ENCODE measurements at regions not wholly inside any gene's neighbourhood (a gene's known extent, or its start where the extent isn't known, plus 50 kb on each side); places are given as distances from the start of the nearest gene placed in this dataset.

DNA sequence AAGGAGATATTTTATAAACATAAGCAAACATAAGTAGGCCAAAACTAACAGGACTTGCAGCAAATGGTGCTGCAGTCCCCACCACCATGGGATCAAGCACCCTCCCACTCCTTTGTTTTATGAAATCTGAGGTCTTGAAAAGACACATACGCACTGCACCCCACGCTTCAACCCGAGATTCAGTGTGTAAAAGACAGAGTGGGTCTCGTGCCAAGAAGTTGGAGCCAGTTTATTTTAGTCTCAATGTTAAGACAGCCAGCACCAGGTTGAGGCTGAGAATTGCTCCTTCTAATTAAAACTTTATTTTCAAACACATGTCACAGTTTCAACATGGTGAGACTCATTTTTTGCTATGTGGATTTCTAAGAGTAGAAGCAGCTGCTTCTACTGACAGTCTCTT, 139.1 kb upstream of the TIAM1 start:
- ATAC-seq (ENCODE audit: low read depth) = no peak

GRCh38 chr21:31482460-31482859, 138.4 kb upstream of the TIAM1 start:
- Histone ChIP-seq H3K9me3 (ENCODE audit: severe bottlenecking) (no peaks in the 10 kb centered on the region), H3K27ac (ENCODE audit: poor library complexity, severe bottlenecking) (no peak overlapping the region), H3K36me3 (ENCODE audit: low read depth) (no peaks in the 10 kb centered on the region), H3K4me1 (ENCODE audit: insufficient read depth, poor library complexity, severe bottlenecking) (no peaks in the 10 kb centered on the region), H3K4me3 (ENCODE audit: severe bottlenecking) (no peak overlapping the region), H3K27me3 (ENCODE audit: insufficient read depth, poor library complexity, severe bottlenecking) (no peaks in the 10 kb centered on the region)
- TF ChIP-seq CTCF (IDR thresholded peaks at IDR 0.05; ENCODE audit: poor library complexity, severe bottlenecking) = no peak
- DNase-seq (ENCODE audit: low spot score) (no peak), ATAC-seq (ENCODE audit: low read depth) (no peak)

More for the DNA sequence above, 139.1 kb upstream of the TIAM1 start:
- Histone ChIP-seq H3K9me3 (ENCODE audit: severe bottlenecking) (no peaks in the 10 kb centered on the region), H3K4me3 (ENCODE audit: severe bottlenecking) (no peak overlapping the region), H3K27me3 (ENCODE audit: insufficient read depth, poor library complexity, severe bottlenecking) (no peaks in the 10 kb centered on the region), H3K27ac (ENCODE audit: poor library complexity, severe bottlenecking) (no peak overlapping the region), H3K36me3 (ENCODE audit: low read depth) (no peaks in the 10 kb centered on the region), H3K4me1 (ENCODE audit: insufficient read depth, poor library complexity, severe bottlenecking) (no peaks in the 10 kb centered on the region)
- no peak for DNase-seq (ENCODE audit: low spot score)
- TF ChIP-seq CTCF (IDR thresholded peaks at IDR 0.05; ENCODE audit: poor library complexity, severe bottlenecking) = no peak

GRCh38 chr21:31480228-31480627, 136.2 kb upstream of the TIAM1 start:
- DNase-seq (ENCODE audit: low spot score) (no peak), ATAC-seq (ENCODE audit: low read depth) (no peak)
- H3K4me3 ChIP-seq (ENCODE audit: severe bottlenecking) = no peak overlapping the region
- no peak overlapping the region for H3K27ac ChIP-seq (ENCODE audit: poor library complexity, severe bottlenecking)
- no peak for TF ChIP-seq CTCF (IDR thresholded peaks at IDR 0.05; ENCODE audit: poor library complexity, severe bottlenecking)
- H3K27me3 ChIP-seq (ENCODE audit: insufficient read depth, poor library complexity, severe bottlenecking) = no peaks in the 10 kb centered on the region
- H3K9me3 ChIP-seq (ENCODE audit: severe bottlenecking) = no peaks in the 10 kb centered on the region
- H3K36me3 ChIP-seq (ENCODE audit: low read depth) = no peaks in the 10 kb centered on the region
- no peaks in the 10 kb centered on the region for H3K4me1 ChIP-seq (ENCODE audit: insufficient read depth, poor library complexity, severe bottlenecking)

DNA sequence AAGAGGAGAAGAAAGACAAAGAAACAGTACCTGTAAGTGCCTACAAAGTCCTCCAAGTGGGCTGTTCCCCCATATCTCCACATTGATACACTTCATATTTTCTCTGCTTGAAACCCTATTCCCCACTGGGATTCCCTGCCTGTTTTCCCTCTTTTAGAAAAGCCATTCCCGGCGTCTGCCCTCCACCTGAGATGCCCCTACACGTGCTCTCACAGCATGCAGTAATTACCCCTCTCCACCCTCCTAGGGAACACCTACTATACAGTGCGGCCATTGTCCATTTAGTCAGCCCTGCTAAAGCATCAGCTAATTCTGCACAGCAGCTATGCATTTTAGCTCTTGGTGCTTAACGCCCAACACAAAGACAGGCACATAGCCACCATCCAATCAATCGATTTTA, 135.7 kb upstream of the TIAM1 start:
- H3K27me3 ChIP-seq (ENCODE audit: insufficient read depth, poor library complexity, severe bottlenecking) = no peaks in the 10 kb centered on the region
- no peak for DNase-seq (ENCODE audit: low spot score)
- no peak overlapping the region for H3K27ac ChIP-seq (ENCODE audit: poor library complexity, severe bottlenecking)
- H3K36me3 ChIP-seq (ENCODE audit: low read depth) = no peaks in the 10 kb centered on the region
- H3K4me3 ChIP-seq (ENCODE audit: severe bottlenecking) = no peak overlapping the region
- H3K4me1 ChIP-seq (ENCODE audit: insufficient read depth, poor library complexity, severe bottlenecking) = no peaks in the 10 kb centered on the region
- no peak for ATAC-seq (ENCODE audit: low read depth)
- no peak for TF ChIP-seq CTCF (IDR thresholded peaks at IDR 0.05; ENCODE audit: poor library complexity, severe bottlenecking)
- no peaks in the 10 kb centered on the region for H3K9me3 ChIP-seq (ENCODE audit: severe bottlenecking)

- Histone ChIP-seq H3K27me3 (ENCODE audit: insufficient read depth, poor library complexity, severe bottlenecking) (no peaks in the 10 kb centered on the region), H3K4me1 (ENCODE audit: insufficient read depth, poor library complexity, severe bottlenecking) (no peaks in the 10 kb centered on the region), H3K27ac (ENCODE audit: poor library complexity, severe bottlenecking) (no peak overlapping the region), H3K4me3 (ENCODE audit: severe bottlenecking) (no peak overlapping the region), H3K36me3 (ENCODE audit: low read depth) (no peaks in the 10 kb centered on the region), H3K9me3 (ENCODE audit: severe bottlenecking) (no peaks in the 10 kb centered on the region)
- no peak for TF ChIP-seq CTCF (IDR thresholded peaks at IDR 0.05; ENCODE audit: poor library complexity, severe bottlenecking)
- DNase-seq (ENCODE audit: low spot score) = no peak
- ATAC-seq (ENCODE audit: low read depth) = no peak
Observed at GRCh38 chr21:31479222-31479621, 135.2 kb upstream of the TIAM1 start.

Data from RWPE2 (cell line).